H1 (cell line): ENCODE measurements at regions not wholly inside any gene's neighbourhood (a gene's known extent, or its start where the extent isn't known, plus 50 kb on each side); places are given as distances from the start of the nearest gene placed in this dataset.

Source experiments
- POU5F1 ChIP-seq: IDR thresholded peaks from 2 replicates; pipeline ENCODE4 v1.6.1; 2011; ENCODE audit warnings: low read depth, mild to moderate bottlenecking, low read length, moderate library complexity
- TF ChIP-seq, protein P1 (sequence below): IDR thresholded peaks from 2 replicates; pipeline ENCODE4 v1.6.1; 2011; ENCODE audit warnings: low read length, improper control_type of control experiment
- TF ChIP-seq, protein P2 (sequence below), 3 experiments: IDR thresholded peaks; 1 replicate in 2 of 3; 2 replicates in 1 of 3; pipeline versions ENCODE4 v1.5.1 to v1.6.1; 2011; ENCODE audit warnings: low read length in 3 of 3, mild to moderate bottlenecking in 3 of 3, inconsistent platforms in 2 of 3, low read depth in 1 of 3, moderate library complexity in 1 of 3; ENCODE audit not compliant: insufficient read depth in 1 of 3; ENCODE audit errors: control extremely low read depth in 1 of 3

- TF ChIP-seq, protein P1, sequence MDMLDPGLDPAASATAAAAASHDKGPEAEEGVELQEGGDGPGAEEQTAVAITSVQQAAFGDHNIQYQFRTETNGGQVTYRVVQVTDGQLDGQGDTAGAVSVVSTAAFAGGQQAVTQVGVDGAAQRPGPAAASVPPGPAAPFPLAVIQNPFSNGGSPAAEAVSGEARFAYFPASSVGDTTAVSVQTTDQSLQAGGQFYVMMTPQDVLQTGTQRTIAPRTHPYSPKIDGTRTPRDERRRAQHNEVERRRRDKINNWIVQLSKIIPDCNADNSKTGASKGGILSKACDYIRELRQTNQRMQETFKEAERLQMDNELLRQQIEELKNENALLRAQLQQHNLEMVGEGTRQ = no peak
- no peak for TF ChIP-seq POU5F1
- TF ChIP-seq, protein P2, sequence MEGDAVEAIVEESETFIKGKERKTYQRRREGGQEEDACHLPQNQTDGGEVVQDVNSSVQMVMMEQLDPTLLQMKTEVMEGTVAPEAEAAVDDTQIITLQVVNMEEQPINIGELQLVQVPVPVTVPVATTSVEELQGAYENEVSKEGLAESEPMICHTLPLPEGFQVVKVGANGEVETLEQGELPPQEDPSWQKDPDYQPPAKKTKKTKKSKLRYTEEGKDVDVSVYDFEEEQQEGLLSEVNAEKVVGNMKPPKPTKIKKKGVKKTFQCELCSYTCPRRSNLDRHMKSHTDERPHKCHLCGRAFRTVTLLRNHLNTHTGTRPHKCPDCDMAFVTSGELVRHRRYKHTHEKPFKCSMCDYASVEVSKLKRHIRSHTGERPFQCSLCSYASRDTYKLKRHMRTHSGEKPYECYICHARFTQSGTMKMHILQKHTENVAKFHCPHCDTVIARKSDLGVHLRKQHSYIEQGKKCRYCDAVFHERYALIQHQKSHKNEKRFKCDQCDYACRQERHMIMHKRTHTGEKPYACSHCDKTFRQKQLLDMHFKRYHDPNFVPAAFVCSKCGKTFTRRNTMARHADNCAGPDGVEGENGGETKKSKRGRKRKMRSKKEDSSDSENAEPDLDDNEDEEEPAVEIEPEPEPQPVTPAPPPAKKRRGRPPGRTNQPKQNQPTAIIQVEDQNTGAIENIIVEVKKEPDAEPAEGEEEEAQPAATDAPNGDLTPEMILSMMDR (IDR thresholded peaks at IDR 0.05; ENCODE audit: control extremely low read depth in 1 of 3, insufficient read depth in 1 of 3, low read depth in 1 of 3, low read length in 3 of 3) = no peak
These were observed 164.0 kb upstream of the PPP1R26 start (continued) for GRCh38 chr9:135315572-135315971.
